CD4-positive, CD25-positive, alpha-beta regulatory T cell (primary cell): ENCODE measurements at regions not wholly inside any gene's neighbourhood (a gene's known extent, or its start where the extent isn't known, plus 50 kb on each side); places are given as distances from the start of the nearest gene placed in this dataset.
"Not testable (repeated sequence)": the region's sequence is repeated elsewhere in the genome, so short reads cannot be mapped to it uniquely, and the experiment has no call there.

Experiments used
- ATAC-seq, 2 donors: fragments of 150-1000 bp; cut with Tn5 transposase; one replicate each; pipeline ENCODE4 v1.10.0; 2021; ENCODE audit warnings: low read depth in 2 of 2, moderate number of reproducible peaks in 2 of 2, moderate library complexity in 1 of 2
- DNase-seq, 3 donors: peaks; one replicate each; pipeline versions ENCODE4 v3.0.0 to v3.0.0-alpha.2; 2012 to 2022; ENCODE audit warnings: mixed read lengths in 1 of 3
- H3K27ac ChIP-seq: one replicate; pipeline ENCODE4 v1.7.0; 2013; ENCODE audit warnings: mild to moderate bottlenecking, low read length; ENCODE audit not compliant: insufficient read depth, poor library complexity, severe bottlenecking
- H3K27me3 ChIP-seq: one replicate; pipeline ENCODE4 v1.7.0; 2013; ENCODE audit warnings: low read length; ENCODE audit not compliant: control insufficient read depth, insufficient read depth
- H3K36me3 ChIP-seq: one replicate; pipeline ENCODE4 v1.7.0; 2013; ENCODE audit warnings: mild to moderate bottlenecking, low read length, moderate library complexity; ENCODE audit not compliant: control insufficient read depth, insufficient read depth
- H3K4me1 ChIP-seq: 2 replicates; pipeline ENCODE4 v1.7.0; 2013; ENCODE audit warnings: mild to moderate bottlenecking, low read length; ENCODE audit not compliant: insufficient read depth, control insufficient read depth, poor library complexity, severe bottlenecking
- H3K4me3 ChIP-seq: one replicate; pipeline ENCODE4 v1.7.0; 2013; ENCODE audit warnings: low read depth, mild to moderate bottlenecking, low read length, moderate library complexity
- H3K9me3 ChIP-seq, 2 experiments: 1 replicate in 1 of 2; 2 replicates in 1 of 2; pipeline ENCODE4 v1.7.0; 2013; ENCODE audit warnings: low read length in 2 of 2, mild to moderate bottlenecking in 1 of 2, moderate library complexity in 1 of 2; ENCODE audit not compliant: control insufficient read depth in 2 of 2
- H3K27ac Mint-ChIP-seq, 3 donors: one replicate each; pipeline ENCODE4 v1.8.0; 2020 to 2022; ENCODE audit warnings: mild to moderate bottlenecking in 3 of 3, mixed read lengths in 3 of 3, moderate library complexity in 2 of 3
- H3K27me3 Mint-ChIP-seq: one replicate; pipeline ENCODE4 v1.8.0; 2022; ENCODE audit warnings: mild to moderate bottlenecking, mixed read lengths
- H3K36me3 Mint-ChIP-seq: one replicate; pipeline ENCODE4 v1.8.0; 2020; ENCODE audit warnings: mixed read lengths
- H3K4me1 Mint-ChIP-seq, 4 donors: one replicate each; pipeline ENCODE4 v1.8.0; 2020 to 2022; ENCODE audit warnings: mixed read lengths in 4 of 4, mild to moderate bottlenecking in 1 of 4
- H3K4me3 Mint-ChIP-seq, 4 donors: one replicate each; pipeline ENCODE4 v1.8.0; 2020 to 2022; ENCODE audit warnings: mild to moderate bottlenecking in 4 of 4, mixed read lengths in 4 of 4, moderate library complexity in 3 of 4
- H3K9me3 Mint-ChIP-seq, 7 donors: one replicate each; pipeline ENCODE4 v1.8.0; 2020 to 2022; ENCODE audit warnings: mixed read lengths in 7 of 7, mild to moderate bottlenecking in 3 of 7, moderate library complexity in 2 of 7

- H3K27ac ChIP-seq = no peak overlapping the region
- ATAC-seq = no peak
- no peaks in the 10 kb centered on the region for H3K4me1 ChIP-seq
- H3K9me3 Mint-ChIP-seq = peaks cover 0 to 2% (median 0%) of the 10 kb centered on the region in 7 donors
- no peaks in the 10 kb centered on the region for H3K36me3 ChIP-seq
- no peaks in the 10 kb centered on the region for H3K4me1 Mint-ChIP-seq
- H3K27me3 ChIP-seq = no peaks in the 10 kb centered on the region
- H3K27me3 Mint-ChIP-seq = no peaks in the 10 kb centered on the region
- no peaks in the 10 kb centered on the region for H3K36me3 Mint-ChIP-seq
- no peak for DNase-seq
- no peak overlapping the region for H3K4me3 Mint-ChIP-seq
- no peak overlapping the region for H3K27ac Mint-ChIP-seq
- H3K9me3 ChIP-seq = no peaks in the 10 kb centered on the region
- H3K4me3 ChIP-seq = no peak overlapping the region
Observed at GRCh38 chr3:177715980-177716379, 518.7 kb upstream of the TBL1XR1 start.

DNA sequence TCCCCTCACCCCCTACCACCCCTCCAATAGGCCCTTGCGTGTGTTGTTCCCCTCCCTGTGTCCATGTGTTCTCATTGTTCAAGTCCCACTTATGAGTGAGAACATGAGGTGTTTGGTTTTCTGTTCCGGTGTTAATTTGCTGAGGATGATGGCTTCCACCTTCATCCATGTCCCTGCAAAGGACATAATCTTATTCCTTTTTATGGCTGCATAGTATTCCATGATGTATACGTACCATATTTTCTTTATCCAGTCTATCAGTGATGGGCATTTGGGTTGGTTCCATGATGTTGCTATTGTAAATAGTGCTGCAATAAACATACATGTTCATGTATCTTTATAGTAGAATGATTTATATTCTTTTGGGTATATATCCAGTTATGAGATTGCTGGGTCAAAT, 523.6 kb upstream of the TBL1XR1 start:
- H3K27me3 Mint-ChIP-seq, H3K4me1 ChIP-seq, H3K9me3 Mint-ChIP-seq, ATAC-seq, H3K4me3 ChIP-seq, H3K36me3 ChIP-seq, H3K4me1 Mint-ChIP-seq, DNase-seq, H3K27me3 ChIP-seq, H3K4me3 Mint-ChIP-seq, H3K36me3 Mint-ChIP-seq, H3K9me3 ChIP-seq, H3K27ac Mint-ChIP-seq, H3K27ac ChIP-seq: not testable (repeated sequence)

GRCh38 chr3:177721864-177722785, 524.8 kb upstream of the TBL1XR1 start:
- peaks cover 0 to 4% (median 0%) of the 10 kb centered on the region in 7 donors for H3K9me3 Mint-ChIP-seq
- no peaks in the 10 kb centered on the region for H3K9me3 ChIP-seq
- no peaks in the 10 kb centered on the region for H3K4me1 ChIP-seq
- no peaks in the 10 kb centered on the region for H3K27me3 Mint-ChIP-seq
- ATAC-seq (no peak), DNase-seq (no peak)
- no peak overlapping the region for H3K27ac Mint-ChIP-seq
- H3K4me1 Mint-ChIP-seq = peaks cover 0 to 4% (median 4%) of the 10 kb centered on the region in 4 donors
- no peak overlapping the region for H3K4me3 Mint-ChIP-seq
- H3K27me3 ChIP-seq = no peaks in the 10 kb centered on the region
- peaks cover 4% of the 10 kb centered on the region for H3K36me3 Mint-ChIP-seq
- H3K4me3 ChIP-seq = no peak overlapping the region
- H3K27ac ChIP-seq = no peak overlapping the region
- no peaks in the 10 kb centered on the region for H3K36me3 ChIP-seq

GRCh38 chr3:177724020-177724638, 526.8 kb upstream of the TBL1XR1 start:
- Histone ChIP-seq H3K9me3 (no peaks in the 10 kb centered on the region), H3K27me3 (no peaks in the 10 kb centered on the region), H3K4me3 (no peak overlapping the region), H3K4me1 (no peaks in the 10 kb centered on the region), H3K36me3 (no peaks in the 10 kb centered on the region), H3K27ac (no peak overlapping the region)
- peaks cover 4% of the 10 kb centered on the region for H3K36me3 Mint-ChIP-seq
- H3K27me3 Mint-ChIP-seq = no peaks in the 10 kb centered on the region
- no peak overlapping the region for H3K4me3 Mint-ChIP-seq
- ATAC-seq = no peak
- no peak overlapping the region for H3K27ac Mint-ChIP-seq
- no peak for DNase-seq
- H3K9me3 Mint-ChIP-seq = peaks cover 0 to 4% (median 0%) of the 10 kb centered on the region in 7 donors
- peaks cover 0 to 4% (median 4%) of the 10 kb centered on the region in 4 donors for H3K4me1 Mint-ChIP-seq

GRCh38 chr3:177725165-177725564, 527.9 kb upstream of the TBL1XR1 start:
- Mint-ChIP-seq H3K4me3 (no peak overlapping the region), H3K27me3 (peaks cover 4% of the 10 kb centered on the region), H3K9me3 (peaks cover 0 to 4% (median 0%) of the 10 kb centered on the region in 7 donors), H3K36me3 (peaks cover 4% of the 10 kb centered on the region), H3K4me1 (peaks cover 0 to 4% (median 4%) of the 10 kb centered on the region in 4 donors), H3K27ac (no peak overlapping the region)
- Histone ChIP-seq H3K4me3 (no peak overlapping the region), H3K27me3 (no peaks in the 10 kb centered on the region), H3K27ac (no peak overlapping the region), H3K4me1 (no peaks in the 10 kb centered on the region), H3K9me3 (no peaks in the 10 kb centered on the region), H3K36me3 (no peaks in the 10 kb centered on the region)
- ATAC-seq (no peak), DNase-seq (no peak)

DNA sequence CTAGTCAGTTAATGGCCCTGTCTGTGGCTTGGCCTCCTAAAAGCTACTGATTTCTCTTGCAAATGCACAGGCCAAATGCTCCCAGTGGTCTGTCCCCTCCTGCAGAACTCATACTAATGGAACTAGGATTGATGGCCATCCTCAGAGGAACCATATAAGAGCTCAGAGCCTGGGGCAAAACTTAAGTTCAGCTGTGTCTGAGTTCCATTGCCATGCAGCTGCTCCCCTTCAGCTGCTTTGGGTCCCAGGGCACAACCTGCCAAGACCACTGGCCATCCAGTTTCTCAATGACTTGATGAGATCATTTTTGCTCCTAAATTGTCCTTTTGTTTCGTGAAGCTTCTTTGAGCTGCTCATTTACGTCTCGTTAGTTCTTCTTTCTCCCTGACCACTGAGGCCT, 529.5 kb upstream of the TBL1XR1 start:
- DNase-seq (no peak), ATAC-seq (no peak)
- H3K9me3 ChIP-seq = no peaks in the 10 kb centered on the region
- H3K27ac ChIP-seq = no peak overlapping the region
- peaks cover 4% of the 10 kb centered on the region for H3K36me3 Mint-ChIP-seq
- H3K27ac Mint-ChIP-seq = no peak overlapping the region
- no peak overlapping the region for H3K4me3 ChIP-seq
- no peaks in the 10 kb centered on the region for H3K4me1 ChIP-seq
- no peaks in the 10 kb centered on the region for H3K36me3 ChIP-seq
- H3K4me1 Mint-ChIP-seq = peaks cover 0 to 4% (median 4%) of the 10 kb centered on the region in 4 donors
- peaks cover 4% of the 10 kb centered on the region for H3K27me3 Mint-ChIP-seq
- H3K9me3 Mint-ChIP-seq = peaks cover 0 to 2% (median 0%) of the 10 kb centered on the region in 7 donors
- no peak overlapping the region for H3K4me3 Mint-ChIP-seq
- no peaks in the 10 kb centered on the region for H3K27me3 ChIP-seq

DNA sequence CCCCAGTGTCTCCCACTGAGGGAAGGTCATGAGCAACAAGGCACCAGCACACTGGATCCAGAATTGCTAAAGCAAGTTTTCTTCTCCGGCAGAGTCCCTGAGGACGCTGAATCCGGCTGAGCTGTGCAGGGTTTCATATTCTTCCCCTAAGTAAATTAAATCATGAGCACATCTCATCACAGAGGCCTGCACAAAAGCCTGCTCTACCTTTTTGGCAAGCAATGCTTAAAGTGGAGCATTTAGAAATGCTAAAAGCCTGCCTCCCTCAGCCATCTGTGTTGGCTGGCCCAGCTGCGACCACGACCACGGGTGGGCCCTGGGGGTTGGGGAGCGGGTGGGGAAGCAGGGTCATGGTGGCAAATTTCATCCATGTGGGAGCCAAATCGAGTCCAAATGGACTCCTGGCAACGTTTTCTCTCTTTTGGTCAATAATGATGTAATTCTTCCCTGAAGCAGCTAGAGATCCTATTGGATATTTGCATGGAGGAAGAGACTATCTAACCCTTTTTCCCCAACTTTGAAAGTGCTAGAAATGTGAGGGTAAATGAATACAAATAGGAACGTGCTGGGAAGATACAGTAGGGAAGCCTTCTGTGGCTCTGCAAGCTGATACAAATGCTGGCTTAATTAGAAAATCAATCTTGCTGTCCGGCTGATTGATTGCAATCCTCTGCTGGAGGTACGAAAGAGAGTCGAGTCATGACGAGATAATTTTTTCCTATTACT, 532.8 kb upstream of the TBL1XR1 start:
- no peaks in the 10 kb centered on the region for H3K27me3 ChIP-seq
- Mint-ChIP-seq H3K4me1 (no peaks in the 10 kb centered on the region), H3K36me3 (peaks cover 4% of the 10 kb centered on the region)

More for the DNA sequence above, 532.8 kb upstream of the TBL1XR1 start:
- Histone ChIP-seq H3K4me1 (no peaks in the 10 kb centered on the region), H3K36me3 (no peaks in the 10 kb centered on the region), H3K9me3 (no peaks in the 10 kb centered on the region), H3K27ac (no peak overlapping the region), H3K4me3 (no peak overlapping the region)
- Mint-ChIP-seq H3K4me3 (no peak overlapping the region), H3K27me3 (peaks cover 4% of the 10 kb centered on the region), H3K9me3 (peaks cover 0 to 2% (median 0%) of the 10 kb centered on the region in 7 donors), H3K27ac (no peak overlapping the region)
- DNase-seq (no peak), ATAC-seq (no peak)
